CD4-positive, alpha-beta T cell treated with Interleukin-4 for 1 hour (primary cell): ENCODE measurements at regions not wholly inside any gene's neighbourhood (a gene's known extent, or its start where the extent isn't known, plus 50 kb on each side); places are given as distances from the start of the nearest gene placed in this dataset.

Source experiments
- DNase-seq, 2 donors: peaks; one replicate each; pipeline ENCODE4 v3.0.0-alpha.2; 2020 to 2022

- DNase-seq, result no peak
Measured at GRCh38 chr5:92460505-92460904, 1077.4 kb upstream of the ARRDC3 start.

GRCh38 chr5:92459654-92460053 lies 1076.5 kb upstream of the ARRDC3 start:
- no peak for DNase-seq

- DNase-seq, result no peak
Measured at GRCh38 chr5:92455011-92455410, 1071.9 kb upstream of the ARRDC3 start.

- DNase-seq, result no peak
Measured at GRCh38 chr5:92444888-92445287, 1061.8 kb upstream of the ARRDC3 start.

GRCh38 chr5:92435781-92436180 lies 1052.7 kb upstream of the ARRDC3 start:
- no peak for DNase-seq

GRCh38 chr5:92429646-92430045 lies 1046.5 kb upstream of the ARRDC3 start:
- DNase-seq, result no peak

GRCh38 chr5:92428415-92428814 lies 1045.3 kb upstream of the ARRDC3 start:
- DNase-seq, result no peak

GRCh38 chr5:92424785-92425426 lies 1041.8 kb upstream of the ARRDC3 start:
- DNase-seq, result no peak

GRCh38 chr5:92421942-92422341 lies 1038.8 kb upstream of the ARRDC3 start:
- no peak for DNase-seq

GRCh38 chr5:92421196-92421595 lies 1038.1 kb upstream of the ARRDC3 start:
- no peak for DNase-seq

- no peak for DNase-seq
Measured at GRCh38 chr5:92419261-92419660, 1036.1 kb upstream of the ARRDC3 start.

- DNase-seq, result no peak
Measured at GRCh38 chr5:92418341-92418740, 1035.2 kb upstream of the ARRDC3 start.

- DNase-seq, result no peak
Measured at GRCh38 chr5:92409134-92409533, 1026.0 kb upstream of the ARRDC3 start.

GRCh38 chr5:92402956-92403702 lies 1020.0 kb upstream of the ARRDC3 start:
- no peak for DNase-seq

- DNase-seq, result no peak
Measured at GRCh38 chr5:92402045-92402444, 1018.9 kb upstream of the ARRDC3 start.

GRCh38 chr5:92401492-92401891 lies 1018.4 kb upstream of the ARRDC3 start:
- DNase-seq, result no peak

GRCh38 chr5:92394936-92395335 lies 1011.8 kb upstream of the ARRDC3 start:
- no peak for DNase-seq

GRCh38 chr5:92390657-92391056 lies 1007.5 kb upstream of the ARRDC3 start:
- DNase-seq, result no peak

- no peak for DNase-seq
Measured at GRCh38 chr5:92380069-92380770, 997.1 kb upstream of the ARRDC3 start.

- no peak for DNase-seq
Measured at GRCh38 chr5:92378966-92379611, 996.0 kb upstream of the ARRDC3 start.

- DNase-seq, result no peak
Measured at GRCh38 chr5:92374859-92375258, 991.7 kb upstream of the ARRDC3 start.

- no peak for DNase-seq
Measured at GRCh38 chr5:92372766-92373165, 989.6 kb upstream of the ARRDC3 start.

- DNase-seq, result no peak
Measured at GRCh38 chr5:92371889-92372235, 988.7 kb upstream of the ARRDC3 start.
